Stimulated activated CD4-positive, alpha-beta T cell treated with anti-CD3 and anti-CD28 coated beads, Interleukin-12 subunit alpha, Interleukin-12 subunit beta, amount 100 ng/mL, for 48 hours (primary cell): ENCODE measurements at regions not wholly inside any gene's neighbourhood (a gene's known extent, or its start where the extent isn't known, plus 50 kb on each side); places are given as distances from the start of the nearest gene placed in this dataset.
"Not testable (repeated sequence)": the region's sequence is repeated elsewhere in the genome, so short reads cannot be mapped to it uniquely, and the experiment has no call there.

Experiments
- DNase-seq, 3 donors: peaks; one replicate each; pipeline ENCODE4 v3.0.0-alpha.2; 2020; ENCODE audit warnings: low read depth in 2 of 3, low spot score in 1 of 3

GRCh38 chrX:63470506-63470905 lies 119.4 kb upstream of the SPIN4 start:
- no peak for DNase-seq

GRCh38 chrX:63466690-63467089 lies 115.6 kb upstream of the SPIN4 start:
- DNase-seq, result no peak

- DNase-seq, result no peak
Measured at GRCh38 chrX:63458981-63459380, 107.8 kb upstream of the SPIN4 start.

GRCh38 chrX:63453571-63453970 lies 102.4 kb upstream of the SPIN4 start:
- DNase-seq, result no peak

GRCh38 chrX:63441717-63442116 lies 90.6 kb upstream of the SPIN4 start:
- no peak for DNase-seq

GRCh38 chrX:63439580-63439979 lies 88.4 kb upstream of the SPIN4 start:
- no peak for DNase-seq

- DNase-seq, result no peak
Measured at GRCh38 chrX:63436865-63437264, 85.7 kb upstream of the SPIN4 start.

- DNase-seq, result no peak
Measured at GRCh38 chrX:63434665-63435064, 83.5 kb upstream of the SPIN4 start.

- no peak for DNase-seq
Measured at GRCh38 chrX:63434206-63434605, 83.1 kb upstream of the SPIN4 start.

GRCh38 chrX:63430026-63430425 lies 78.9 kb upstream of the SPIN4 start:
- no peak for DNase-seq

- DNase-seq, result no peak
Measured at GRCh38 chrX:63428348-63428747, 77.2 kb upstream of the SPIN4 start.

- no peak for DNase-seq
Measured at GRCh38 chrX:63426519-63426918, 75.4 kb upstream of the SPIN4 start.

GRCh38 chrX:63424063-63424462 lies 72.9 kb upstream of the SPIN4 start:
- no peak for DNase-seq

- DNase-seq, result no peak
Measured at GRCh38 chrX:63421411-63421810, 70.3 kb upstream of the SPIN4 start.

GRCh38 chrX:63418211-63418610 lies 67.1 kb upstream of the SPIN4 start:
- DNase-seq, result no peak

GRCh38 chrX:63417649-63418048 lies 66.5 kb upstream of the SPIN4 start:
- DNase-seq, result no peak

GRCh38 chrX:63409934-63410333 lies 58.8 kb upstream of the SPIN4 start:
- DNase-seq, result not testable (repeated sequence)

- no peak for DNase-seq
Measured at GRCh38 chrX:63408050-63408449, 56.9 kb upstream of the SPIN4 start.

- DNase-seq, result no peak
Measured at GRCh38 chrX:63404332-63404731, 53.2 kb upstream of the SPIN4 start.

GRCh38 chrX:63402106-63402505 lies 51.0 kb upstream of the SPIN4 start:
- DNase-seq, result no peak
